ENCODE measurements at regions not wholly inside any gene's neighbourhood (a gene's known extent, or its start where the extent isn't known, plus 50 kb on each side); places are given as distances from the start of the nearest gene placed in this dataset.

- H3K27ac ChIP-seq (ENCODE audit: extremely low read depth, low read depth, low read length) = no peak overlapping the region
- H3K9me3 ChIP-seq (ENCODE audit: control insufficient read depth, insufficient read depth, low read depth, low read length) = no peaks in the 10 kb centered on the region
- no peak overlapping the region for H3K4me3 ChIP-seq (ENCODE audit: low read depth, low read length)
- H3K36me3 ChIP-seq (ENCODE audit: control insufficient read depth in 2 of 2, insufficient read depth in 1 of 2, low read length in 2 of 2) = no peaks in the 10 kb centered on the region
- H3K4me1 ChIP-seq (ENCODE audit: control insufficient read depth, insufficient read depth, low read length) = no peaks in the 10 kb centered on the region
- ChIA-PET CTCF (no interaction called here), POLR2A (no interaction called here)
- TF ChIP-seq GLI4 (tag by site-specific recombination; IDR thresholded peaks at IDR 0.05) = no peak
- no peak for TF ChIP-seq KLF8 (tag by site-specific recombination; IDR thresholded peaks at IDR 0.05)
- TF ChIP-seq ZSCAN4 (tag by site-specific recombination; IDR thresholded peaks at IDR 0.05) = no peak
- TF ChIP-seq ZNF692 (tag by site-specific recombination; IDR thresholded peaks at IDR 0.05) = no peak
- no peak for TF ChIP-seq ZNF558 (tag by site-specific recombination; IDR thresholded peaks at IDR 0.05)
- no peak for TF ChIP-seq ZNF2 (tag by site-specific recombination; IDR thresholded peaks at IDR 0.05)
- TF ChIP-seq ZNF610 (tag by site-specific recombination; IDR thresholded peaks at IDR 0.05; ENCODE audit: borderline replicate concordance) = no peak
- no peak for TF ChIP-seq ZNF26 (tag by site-specific recombination; IDR thresholded peaks at IDR 0.05)
- TF ChIP-seq ZNF211 (tag by site-specific recombination; IDR thresholded peaks at IDR 0.05; ENCODE audit: low read depth) = no peak
- TF ChIP-seq YY2 (tag by site-specific recombination; IDR thresholded peaks at IDR 0.05) = no peak
- TF ChIP-seq ZBTB17 (tag by site-specific recombination; IDR thresholded peaks at IDR 0.05) = no peak
Observed at GRCh38 chr9:25613709-25614108, 64.5 kb downstream of the TUSC1 start.

GRCh38 chr9:25603106-25603505 lies 75.1 kb downstream of the TUSC1 start:
- no peaks in the 10 kb centered on the region for H3K36me3 ChIP-seq (ENCODE audit: control insufficient read depth in 2 of 2, insufficient read depth in 1 of 2, low read length in 2 of 2)
- ChIA-PET CTCF (interaction anchor here (0.7 kb wide), 1 partner anchor 110 kb away, joined by 4 read pairs; no protein-coding TSS in a partner anchor), POLR2A (no interaction called here)
- H3K4me1 ChIP-seq (ENCODE audit: control insufficient read depth, insufficient read depth, low read length) = no peaks in the 10 kb centered on the region
- no peak overlapping the region for H3K4me3 ChIP-seq (ENCODE audit: low read depth, low read length)
- no peaks in the 10 kb centered on the region for H3K9me3 ChIP-seq (ENCODE audit: control insufficient read depth, insufficient read depth, low read depth, low read length)
- no peak overlapping the region for H3K27ac ChIP-seq (ENCODE audit: extremely low read depth, low read depth, low read length)
- TF ChIP-seq GFI1B (tag by site-specific recombination; IDR thresholded peaks at IDR 0.05) (no peak), ZNF555 (tag by site-specific recombination; conservative IDR thresholded peaks at IDR 0.05) (no peak), ZNF544 (tag by site-specific recombination; IDR thresholded peaks at IDR 0.05) (no peak), TSHZ1 (tag by site-specific recombination; IDR thresholded peaks at IDR 0.05; ENCODE audit: borderline replicate concordance) (no peak), ZNF510 (tag by site-specific recombination; IDR thresholded peaks at IDR 0.05; ENCODE audit: insufficient replicate concordance) (no peak), BCL11A (tag by site-specific recombination; IDR thresholded peaks at IDR 0.05; ENCODE audit: low read depth) (no peak), MEIS1 (CRISPR knock-in tag; IDR thresholded peaks at IDR 0.05; ENCODE audit: borderline replicate concordance) (no peak), ZNF501 (tag by site-specific recombination; IDR thresholded peaks at IDR 0.05) (no peak), ZNF692 (tag by site-specific recombination; IDR thresholded peaks at IDR 0.05) (no peak), ZNF449 (tag by site-specific recombination; IDR thresholded peaks at IDR 0.05) (no peak), ZBTB21 (tag by site-specific recombination; IDR thresholded peaks at IDR 0.05) (no peak), ZNF621 (tag by site-specific recombination; IDR thresholded peaks at IDR 0.05) (no peak)

All from HEK293 (cell line).